ENCODE measurements at regions not wholly inside any gene's neighbourhood (a gene's known extent, or its start where the extent isn't known, plus 50 kb on each side); places are given as distances from the start of the nearest gene placed in this dataset.

DNA sequence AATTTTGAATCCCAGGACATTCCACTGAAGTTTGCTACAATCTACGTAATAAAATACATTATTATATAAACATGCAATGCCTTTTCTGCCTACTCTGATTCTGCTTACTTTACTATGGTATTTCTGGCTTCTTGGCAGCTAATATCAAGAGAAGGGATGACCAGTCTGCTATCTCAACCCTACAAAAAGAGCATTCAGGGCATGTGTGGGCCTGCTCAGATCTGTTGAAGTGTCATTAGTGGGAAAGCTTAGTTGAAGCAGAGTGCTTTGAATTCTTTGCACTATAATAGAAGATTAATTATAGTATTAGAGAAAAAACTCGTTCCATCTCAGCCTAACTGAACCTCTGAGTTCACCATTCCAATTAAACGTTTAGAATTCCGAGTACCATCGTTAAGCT lies 339.5 kb upstream of the ISL1 start:
- no peak for DNase-seq (ENCODE audit: extremely low read depth, low read depth)
- TF ChIP-seq, protein P1, sequence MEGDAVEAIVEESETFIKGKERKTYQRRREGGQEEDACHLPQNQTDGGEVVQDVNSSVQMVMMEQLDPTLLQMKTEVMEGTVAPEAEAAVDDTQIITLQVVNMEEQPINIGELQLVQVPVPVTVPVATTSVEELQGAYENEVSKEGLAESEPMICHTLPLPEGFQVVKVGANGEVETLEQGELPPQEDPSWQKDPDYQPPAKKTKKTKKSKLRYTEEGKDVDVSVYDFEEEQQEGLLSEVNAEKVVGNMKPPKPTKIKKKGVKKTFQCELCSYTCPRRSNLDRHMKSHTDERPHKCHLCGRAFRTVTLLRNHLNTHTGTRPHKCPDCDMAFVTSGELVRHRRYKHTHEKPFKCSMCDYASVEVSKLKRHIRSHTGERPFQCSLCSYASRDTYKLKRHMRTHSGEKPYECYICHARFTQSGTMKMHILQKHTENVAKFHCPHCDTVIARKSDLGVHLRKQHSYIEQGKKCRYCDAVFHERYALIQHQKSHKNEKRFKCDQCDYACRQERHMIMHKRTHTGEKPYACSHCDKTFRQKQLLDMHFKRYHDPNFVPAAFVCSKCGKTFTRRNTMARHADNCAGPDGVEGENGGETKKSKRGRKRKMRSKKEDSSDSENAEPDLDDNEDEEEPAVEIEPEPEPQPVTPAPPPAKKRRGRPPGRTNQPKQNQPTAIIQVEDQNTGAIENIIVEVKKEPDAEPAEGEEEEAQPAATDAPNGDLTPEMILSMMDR (IDR thresholded peaks at IDR 0.05; ENCODE audit: low read depth, low read length): no peak

DNA sequence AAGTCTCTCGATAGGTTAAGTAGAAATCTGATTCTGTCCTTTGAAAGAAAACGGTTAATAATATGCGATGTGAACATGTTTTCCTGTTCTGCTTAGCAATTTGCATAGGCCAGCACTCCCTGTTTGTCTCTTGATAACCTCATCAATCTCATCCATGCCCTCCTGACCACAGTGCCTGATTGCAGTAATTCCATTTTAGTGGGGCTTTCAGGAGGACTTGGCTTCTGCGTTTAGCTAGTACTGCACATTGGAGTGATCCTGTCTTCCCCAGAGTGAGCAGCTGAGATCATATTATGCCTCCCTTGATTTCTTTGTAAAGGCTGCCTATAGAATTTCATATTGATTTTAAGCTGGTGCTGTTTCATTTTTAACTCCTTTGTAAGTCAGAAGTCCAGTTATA lies 335.9 kb upstream of the ISL1 start:
- DNase-seq (ENCODE audit: extremely low read depth, low read depth): no peak
- TF ChIP-seq, protein P1 (IDR thresholded peaks at IDR 0.05; ENCODE audit: low read depth, low read length): no peak

DNA sequence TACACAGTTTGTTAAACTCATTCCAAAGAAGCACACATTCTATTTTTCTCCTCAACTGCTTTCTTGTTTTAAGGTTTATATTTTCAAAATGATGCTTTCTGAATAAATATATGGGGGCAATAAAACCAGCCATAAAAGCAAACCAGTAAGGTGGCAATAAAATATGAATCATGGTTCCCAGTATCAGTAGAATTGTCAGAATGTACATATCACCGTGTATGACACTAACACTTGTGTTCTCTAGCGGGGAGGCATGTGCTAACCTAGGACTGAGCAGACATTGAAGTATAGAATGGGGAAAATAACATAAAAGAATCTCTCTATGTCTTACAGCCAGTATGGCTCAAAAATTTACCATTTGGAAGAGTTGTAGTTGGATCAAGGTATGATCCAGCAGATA lies 329.9 kb upstream of the ISL1 start:
- TF ChIP-seq, protein P1 (IDR thresholded peaks at IDR 0.05; ENCODE audit: low read depth, low read length): no peak
- DNase-seq (ENCODE audit: extremely low read depth, low read depth): no peak

DNA sequence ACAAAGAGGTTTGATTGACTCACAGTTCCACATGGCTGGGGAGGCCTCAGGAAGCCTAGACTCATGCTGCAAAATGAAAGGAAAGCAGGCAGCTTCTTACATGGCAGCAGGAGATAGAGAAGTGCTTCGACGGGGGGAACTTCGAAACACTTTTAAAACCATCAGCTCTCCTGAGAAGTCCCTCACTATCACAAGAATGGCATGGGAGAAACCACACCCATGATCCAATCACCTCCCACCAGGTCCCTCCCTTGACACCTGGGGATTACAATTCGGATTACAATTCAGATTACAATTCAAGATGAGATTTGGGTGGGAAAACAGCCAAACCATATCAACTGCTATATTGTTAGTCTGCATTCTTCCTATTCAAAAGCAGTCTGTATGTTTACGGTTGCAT lies 322.3 kb upstream of the ISL1 start:
- no peak for DNase-seq (ENCODE audit: extremely low read depth, low read depth)

DNA sequence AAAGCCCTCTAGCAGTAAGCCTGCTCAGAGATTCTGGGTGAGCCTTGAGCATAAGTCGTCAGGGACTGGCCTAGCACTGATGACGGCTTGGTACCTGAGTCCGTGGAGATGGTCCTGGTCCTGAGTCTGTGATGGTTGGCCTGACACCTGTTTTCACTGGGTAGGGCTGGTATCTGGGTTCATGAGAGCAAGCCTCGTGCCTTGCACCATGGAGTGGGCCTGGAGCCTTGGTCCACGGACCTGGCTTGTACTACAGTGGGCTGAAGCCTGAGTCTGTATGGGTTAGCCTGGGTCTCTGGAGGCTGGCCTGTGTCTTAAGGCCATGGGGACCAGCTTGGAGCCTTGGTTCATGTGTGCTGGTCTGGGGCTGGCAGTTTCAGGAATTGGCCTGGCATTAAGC lies 310.3 kb upstream of the ISL1 start:
- TF ChIP-seq, protein P1 (IDR thresholded peaks at IDR 0.05; ENCODE audit: low read depth, low read length): no peak
- DNase-seq (ENCODE audit: extremely low read depth, low read depth): no peak

More for the DNA sequence above, 322.3 kb upstream of the ISL1 start:
- TF ChIP-seq, protein P1 (IDR thresholded peaks at IDR 0.05; ENCODE audit: low read depth, low read length): no peak

DNA sequence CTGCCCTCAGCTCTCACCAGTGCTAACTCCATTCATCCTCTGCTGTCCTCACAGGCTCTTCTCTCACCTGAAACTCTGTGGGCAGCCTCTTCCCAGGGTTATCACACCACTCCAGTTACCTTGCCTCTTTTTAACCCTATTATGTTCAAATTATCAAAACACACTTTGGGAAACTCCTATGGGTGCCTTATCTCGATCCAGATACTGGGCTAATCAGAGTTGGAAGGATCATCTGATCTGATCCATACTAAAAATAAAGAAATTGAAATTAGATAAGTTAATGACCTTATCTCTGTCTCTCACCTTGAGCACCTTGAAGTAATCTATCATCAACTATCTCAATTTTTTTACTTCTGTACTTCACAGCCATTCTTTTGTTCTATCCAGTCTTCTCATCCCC lies 300.5 kb upstream of the ISL1 start:
- DNase-seq (ENCODE audit: extremely low read depth, low read depth): no peak
- TF ChIP-seq, protein P1 (IDR thresholded peaks at IDR 0.05; ENCODE audit: low read depth, low read length): no peak

DNA sequence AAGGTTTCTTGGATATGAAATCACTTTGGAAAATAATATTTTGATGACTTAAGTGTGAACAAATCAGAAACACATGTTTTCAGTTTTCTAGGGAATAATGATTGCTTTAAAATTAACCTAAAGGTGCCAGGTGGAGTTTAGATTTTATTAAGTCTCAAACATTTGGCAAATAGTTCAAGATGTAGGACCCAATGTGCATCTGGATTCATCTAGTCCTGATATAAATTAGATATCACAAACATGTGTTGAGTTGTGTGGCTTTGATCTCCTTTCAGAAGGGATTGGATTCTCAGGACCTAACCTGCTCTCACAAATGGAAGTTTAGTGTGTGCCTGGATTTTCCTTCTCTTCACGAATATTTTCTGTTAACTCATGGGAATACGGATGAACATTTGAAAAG lies 291.4 kb upstream of the ISL1 start:
- TF ChIP-seq, protein P1 (IDR thresholded peaks at IDR 0.05; ENCODE audit: low read depth, low read length): no peak
- no peak for DNase-seq (ENCODE audit: extremely low read depth, low read depth)

Data from AG09319 (cell line).